ENCODE measurements at regions not wholly inside any gene's neighbourhood (a gene's known extent, or its start where the extent isn't known, plus 50 kb on each side); places are given as distances from the start of the nearest gene placed in this dataset.
"Not testable (repeated sequence)": the region's sequence is repeated elsewhere in the genome, so short reads cannot be mapped to it uniquely, and the experiment has no call there.

DNA sequence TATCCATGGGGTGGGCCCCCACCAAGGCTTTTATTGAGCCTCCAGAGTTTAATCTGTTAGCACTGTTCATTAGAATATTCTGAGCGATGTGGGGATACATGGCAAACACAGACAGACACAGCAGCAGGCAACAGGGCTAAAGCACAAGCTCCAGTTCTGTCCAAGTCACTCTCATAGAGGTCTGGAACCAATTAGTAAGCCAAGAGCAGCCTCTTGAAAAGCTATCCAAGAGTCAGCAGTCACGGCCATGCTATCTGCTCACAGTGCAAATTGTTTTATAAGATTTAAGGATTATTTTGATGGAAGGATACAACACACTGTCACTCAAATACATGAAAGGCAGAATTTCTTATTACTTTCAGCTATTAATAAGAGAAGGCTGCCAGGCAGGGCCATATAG is 86.4 kb upstream of the DGKB start:
- DNase-seq (ENCODE audit: extremely low read depth in 1 of 11, low read depth in 9 of 11, low spot score in 4 of 11), result no peak

DNA sequence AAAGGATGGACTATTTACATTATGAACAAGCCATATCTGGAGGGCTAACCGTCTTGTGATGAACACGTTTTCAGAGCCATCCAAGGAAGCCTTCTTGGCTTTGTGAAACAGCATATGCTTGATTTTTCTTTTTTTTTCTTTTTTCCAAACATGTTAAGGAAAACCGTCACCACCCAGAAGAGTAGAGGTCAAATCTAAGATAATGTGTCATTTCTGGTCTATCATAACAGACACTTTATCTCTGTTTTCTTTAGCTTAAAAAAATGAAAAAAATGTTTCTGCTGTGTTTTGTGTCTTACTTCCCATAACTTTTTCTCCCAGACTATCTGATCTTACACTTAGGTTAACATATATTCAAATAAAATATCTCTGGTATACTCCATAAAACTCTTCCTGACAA is 76.1 kb upstream of the DGKB start:
- DNase-seq (ENCODE audit: extremely low read depth in 1 of 11, low read depth in 9 of 11, low spot score in 4 of 11), result no peak

DNA sequence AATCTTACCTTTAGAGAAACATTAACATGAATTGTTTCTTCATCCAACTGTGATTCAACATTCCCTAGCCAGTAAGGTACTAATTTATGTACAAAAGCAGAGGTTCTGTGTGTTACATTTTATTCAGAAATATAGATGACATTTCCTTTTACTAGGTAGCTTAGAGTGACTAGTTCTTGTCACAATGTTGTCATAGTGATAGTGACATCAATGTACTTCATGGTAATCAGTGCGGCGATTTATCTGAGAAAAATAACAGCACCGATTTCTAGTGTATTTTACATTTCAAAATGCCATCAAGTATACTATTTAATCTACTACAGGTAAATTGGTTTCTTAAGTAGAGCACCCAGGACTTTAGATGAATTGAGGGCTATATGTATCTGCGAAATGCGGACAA is 72.1 kb upstream of the DGKB start:
- no peak for DNase-seq (ENCODE audit: extremely low read depth in 1 of 11, low read depth in 9 of 11, low spot score in 4 of 11)

DNA sequence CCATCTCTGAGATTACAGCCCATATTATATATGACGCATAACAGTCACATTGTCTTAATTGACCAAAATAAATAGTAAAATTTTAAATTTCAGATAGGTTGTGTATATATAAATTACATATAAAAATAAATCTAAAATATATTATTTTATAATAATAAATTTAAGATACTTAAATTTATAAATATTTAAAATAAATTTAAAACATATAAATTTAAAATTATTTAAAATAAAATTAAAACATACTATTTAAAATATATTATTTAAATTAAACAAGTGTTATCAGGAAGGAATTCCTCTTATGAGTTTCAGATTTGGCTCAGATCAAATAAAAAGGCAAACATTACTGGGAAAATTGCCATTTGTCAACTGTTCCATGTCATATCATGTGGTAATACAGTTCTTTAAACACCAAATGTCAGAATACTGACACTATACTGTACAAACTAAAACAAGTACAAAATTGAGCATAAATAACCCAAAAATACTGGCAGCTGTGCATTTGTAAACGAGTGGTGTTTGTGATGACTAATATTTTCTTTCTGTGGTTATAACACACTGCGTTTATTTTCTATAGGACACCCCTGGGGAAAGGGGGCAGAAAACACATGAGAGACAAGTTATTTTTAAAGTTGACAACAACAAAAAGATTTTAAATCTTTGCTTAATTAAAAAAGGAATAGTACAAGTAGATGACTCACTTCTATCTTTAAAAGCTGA is 71.3 kb upstream of the DGKB start:
- DNase-seq (ENCODE audit: extremely low read depth in 1 of 11, low read depth in 9 of 11, low spot score in 4 of 11), result no peak

DNA sequence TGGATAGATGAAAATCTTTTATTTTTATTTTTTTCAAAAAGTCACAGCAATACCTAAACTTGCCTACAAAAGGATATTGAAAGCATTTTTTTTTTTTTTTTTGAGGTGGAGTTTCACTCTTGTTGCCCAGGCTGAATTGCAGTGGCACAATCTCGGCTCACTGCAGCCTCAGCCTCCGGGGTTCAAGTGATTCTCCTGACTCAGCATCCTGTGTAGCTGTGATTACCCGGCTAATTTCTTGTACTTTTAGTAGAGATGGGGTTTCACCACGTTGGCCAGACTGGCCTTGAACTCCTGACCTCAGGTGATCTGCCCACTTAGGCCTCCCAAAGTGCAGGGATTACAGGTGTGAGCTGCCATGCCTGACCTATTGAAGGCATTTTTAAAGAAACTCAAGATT is 69.1 kb upstream of the DGKB start:
- DNase-seq (ENCODE audit: extremely low read depth in 1 of 11, low read depth in 9 of 11, low spot score in 4 of 11), result not testable (repeated sequence)

DNA sequence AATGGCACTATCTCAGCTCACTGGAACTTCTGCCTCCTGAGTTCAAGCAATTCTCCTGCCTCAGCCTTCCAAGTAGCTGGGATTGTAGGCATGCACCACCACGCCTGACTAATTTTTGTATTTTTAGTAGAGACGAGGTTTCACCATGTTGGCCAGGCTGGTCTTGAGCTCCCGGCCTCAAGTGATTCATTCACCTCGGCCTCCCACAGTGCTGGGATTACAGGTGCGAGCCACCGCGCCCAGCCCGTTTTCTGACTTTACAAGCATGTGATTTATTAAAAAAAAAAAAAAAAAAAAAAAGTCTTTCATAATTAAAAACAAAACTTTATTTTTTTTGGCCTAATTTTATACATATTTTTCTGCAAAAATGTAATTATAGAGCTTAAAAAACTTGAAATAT is 64.8 kb upstream of the DGKB start:
- not testable (repeated sequence) for DNase-seq (ENCODE audit: extremely low read depth in 1 of 11, low read depth in 9 of 11, low spot score in 4 of 11)

DNA sequence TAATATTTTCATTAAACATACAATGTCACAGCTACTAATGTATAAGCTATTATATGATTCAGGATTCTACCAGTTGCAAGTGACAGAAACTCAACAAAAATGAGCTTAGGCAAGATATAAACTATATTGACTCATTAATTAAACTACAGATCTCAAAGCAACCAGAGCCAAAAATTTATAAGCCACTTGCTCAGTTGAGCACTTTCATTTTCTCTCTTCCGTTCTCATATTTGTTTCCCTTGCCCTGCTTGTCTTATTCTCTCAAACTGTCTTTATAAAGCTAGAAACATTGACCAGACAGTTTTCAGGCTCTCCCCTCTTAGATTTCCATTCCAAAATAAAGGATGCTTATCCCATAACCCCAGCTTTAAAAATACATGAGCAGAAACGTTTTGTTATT is 60.2 kb upstream of the DGKB start:
- no peak for DNase-seq (ENCODE audit: extremely low read depth in 1 of 11, low read depth in 9 of 11, low spot score in 4 of 11)

DNA sequence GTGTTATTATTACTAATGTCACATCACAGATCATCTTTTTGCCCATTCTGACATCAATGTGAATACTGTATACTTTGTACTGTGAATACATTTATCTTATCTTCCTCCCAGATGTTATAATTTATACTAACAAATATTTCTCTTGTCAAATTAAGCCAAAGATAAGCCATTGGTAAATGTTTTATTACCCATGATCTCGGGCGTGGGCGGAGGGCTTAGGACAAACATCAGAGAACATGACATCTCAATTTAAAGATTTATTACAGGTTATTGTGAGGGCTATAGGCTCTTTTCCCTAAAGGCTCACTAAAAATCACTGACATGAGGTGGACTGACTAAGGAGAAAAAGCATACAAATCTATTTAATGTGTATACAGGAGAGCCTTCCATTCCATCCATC is 58.2 kb upstream of the DGKB start:
- DNase-seq (ENCODE audit: extremely low read depth in 1 of 11, low read depth in 9 of 11, low spot score in 4 of 11), result no peak

DNA sequence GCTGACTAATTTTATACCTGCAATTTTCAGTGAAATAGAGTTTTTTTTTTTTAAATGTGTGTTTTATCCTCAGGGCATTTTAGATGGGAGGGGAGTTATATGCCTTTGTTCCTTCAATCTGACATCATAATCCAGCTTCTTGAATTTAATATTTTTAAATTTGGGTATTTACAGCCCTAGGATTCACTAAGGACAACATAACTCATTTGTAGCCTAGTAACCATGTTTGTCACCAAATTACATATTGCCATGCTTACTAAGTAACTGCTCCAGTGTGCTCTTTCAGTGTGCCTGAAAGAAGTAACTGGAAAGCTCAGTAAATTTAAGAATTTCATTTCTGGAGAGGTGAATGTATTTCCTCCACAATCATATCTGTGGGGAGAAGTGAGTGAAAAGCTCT is 56.8 kb upstream of the DGKB start:
- DNase-seq (ENCODE audit: extremely low read depth in 1 of 11, low read depth in 9 of 11, low spot score in 4 of 11), result no peak

DNA sequence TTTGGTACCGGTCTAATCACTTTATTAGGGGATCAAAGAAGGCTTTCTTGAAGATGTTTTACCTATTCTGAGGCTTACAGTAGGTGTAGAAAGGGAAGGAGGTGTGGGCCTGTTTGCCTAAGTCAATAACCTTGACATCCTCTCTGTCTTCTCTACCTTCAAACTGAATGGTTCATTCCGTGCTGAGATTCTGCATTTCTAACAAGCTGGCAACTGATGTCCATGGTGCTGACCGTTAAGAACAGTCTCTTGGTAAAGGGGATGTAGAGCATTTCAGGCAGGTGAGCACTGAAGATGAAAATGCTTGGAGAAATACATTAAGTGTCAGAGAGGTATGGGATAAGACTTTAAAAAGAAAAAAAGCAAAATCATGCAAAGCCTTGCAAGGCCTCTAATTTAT is 51.5 kb upstream of the DGKB start:
- no peak for DNase-seq (ENCODE audit: extremely low read depth in 1 of 11, low read depth in 9 of 11, low spot score in 4 of 11)
